ENCODE measurements at regions not wholly inside any gene's neighbourhood (a gene's known extent, or its start where the extent isn't known, plus 50 kb on each side); places are given as distances from the start of the nearest gene placed in this dataset.

DNA sequence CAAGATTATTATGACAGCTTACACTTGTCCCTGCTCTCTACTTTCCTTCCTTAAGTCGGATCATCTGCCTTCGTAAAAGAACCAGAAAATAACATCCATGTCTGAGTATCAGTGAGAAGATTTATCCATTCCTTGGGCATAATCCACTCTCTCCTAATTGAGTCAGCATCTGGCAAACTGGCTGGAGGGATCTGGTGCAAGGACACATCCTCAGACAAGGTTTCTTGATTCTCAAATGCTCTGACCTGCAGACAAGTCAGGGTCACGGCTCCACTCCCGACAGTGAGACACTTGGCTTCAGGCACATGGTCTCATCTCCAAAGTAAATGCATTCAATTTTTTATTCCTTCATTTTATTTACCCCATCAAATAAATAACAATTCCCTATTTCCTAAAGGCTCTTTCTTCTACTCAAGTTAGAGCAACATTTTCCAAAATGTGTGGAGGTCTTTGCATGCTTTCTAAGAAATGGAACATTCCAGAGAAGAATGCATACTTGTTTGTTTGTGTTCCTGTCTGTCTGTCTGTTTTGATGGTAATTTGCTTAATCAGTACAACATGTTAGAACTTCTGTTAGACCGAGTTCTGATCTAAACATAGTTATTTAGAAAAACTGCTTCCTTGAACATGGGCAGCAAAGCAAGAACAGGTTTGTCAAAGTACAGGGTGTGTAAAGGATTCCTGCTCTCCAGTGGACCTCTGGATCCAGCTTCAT, 246.9 kb downstream of the IRS1 start:
- DNase-seq (ENCODE audit: low read depth): no peak
- no peak overlapping the region for H3K4me3 ChIP-seq (ENCODE audit: control insufficient read depth, low read depth, low read length)
- TF ChIP-seq, protein P1, sequence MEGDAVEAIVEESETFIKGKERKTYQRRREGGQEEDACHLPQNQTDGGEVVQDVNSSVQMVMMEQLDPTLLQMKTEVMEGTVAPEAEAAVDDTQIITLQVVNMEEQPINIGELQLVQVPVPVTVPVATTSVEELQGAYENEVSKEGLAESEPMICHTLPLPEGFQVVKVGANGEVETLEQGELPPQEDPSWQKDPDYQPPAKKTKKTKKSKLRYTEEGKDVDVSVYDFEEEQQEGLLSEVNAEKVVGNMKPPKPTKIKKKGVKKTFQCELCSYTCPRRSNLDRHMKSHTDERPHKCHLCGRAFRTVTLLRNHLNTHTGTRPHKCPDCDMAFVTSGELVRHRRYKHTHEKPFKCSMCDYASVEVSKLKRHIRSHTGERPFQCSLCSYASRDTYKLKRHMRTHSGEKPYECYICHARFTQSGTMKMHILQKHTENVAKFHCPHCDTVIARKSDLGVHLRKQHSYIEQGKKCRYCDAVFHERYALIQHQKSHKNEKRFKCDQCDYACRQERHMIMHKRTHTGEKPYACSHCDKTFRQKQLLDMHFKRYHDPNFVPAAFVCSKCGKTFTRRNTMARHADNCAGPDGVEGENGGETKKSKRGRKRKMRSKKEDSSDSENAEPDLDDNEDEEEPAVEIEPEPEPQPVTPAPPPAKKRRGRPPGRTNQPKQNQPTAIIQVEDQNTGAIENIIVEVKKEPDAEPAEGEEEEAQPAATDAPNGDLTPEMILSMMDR (conservative IDR thresholded peaks at IDR 0.05; ENCODE audit: control insufficient read depth, insufficient read depth, low read depth, low read length): no peak

DNA sequence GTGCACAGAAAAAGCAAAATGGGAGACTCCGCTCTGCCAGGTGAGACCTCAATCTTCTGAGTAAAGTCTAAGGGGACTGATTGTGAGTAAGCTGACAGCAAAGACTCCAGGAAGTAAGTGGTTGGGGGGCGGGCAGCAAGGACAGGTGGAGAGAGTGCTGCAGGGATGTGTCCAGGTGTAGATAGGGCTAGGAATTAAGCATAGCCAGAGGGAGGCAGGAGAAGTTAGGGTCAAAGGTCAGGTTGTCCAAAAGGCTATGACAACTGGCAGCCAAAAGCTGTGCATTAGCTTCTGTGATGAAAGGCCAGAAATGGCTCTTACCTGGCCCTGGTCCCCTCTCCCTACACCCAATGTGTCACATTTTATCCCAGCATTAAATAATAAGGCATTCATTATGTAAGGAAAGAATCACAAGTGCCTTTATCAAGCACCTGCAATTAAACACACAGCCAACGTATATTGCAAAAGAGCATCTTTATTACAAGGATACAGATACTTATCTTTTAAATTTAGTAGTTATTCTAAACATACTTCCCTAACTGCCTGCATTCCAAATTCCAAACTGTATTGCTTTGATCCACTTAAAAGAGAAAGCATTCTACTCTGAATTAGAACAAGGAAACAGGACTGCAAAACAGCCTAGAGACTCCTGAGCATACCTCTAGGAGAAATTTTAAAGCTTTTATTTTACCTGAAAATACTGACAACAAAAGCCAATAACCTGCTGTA, 247.9 kb downstream of the IRS1 start:
- H3K4me3 ChIP-seq (ENCODE audit: control insufficient read depth, low read depth, low read length): no peak overlapping the region
- DNase-seq (ENCODE audit: low read depth): no peak
- TF ChIP-seq, protein P1 (conservative IDR thresholded peaks at IDR 0.05; ENCODE audit: control insufficient read depth, insufficient read depth, low read depth, low read length): no peak

DNA sequence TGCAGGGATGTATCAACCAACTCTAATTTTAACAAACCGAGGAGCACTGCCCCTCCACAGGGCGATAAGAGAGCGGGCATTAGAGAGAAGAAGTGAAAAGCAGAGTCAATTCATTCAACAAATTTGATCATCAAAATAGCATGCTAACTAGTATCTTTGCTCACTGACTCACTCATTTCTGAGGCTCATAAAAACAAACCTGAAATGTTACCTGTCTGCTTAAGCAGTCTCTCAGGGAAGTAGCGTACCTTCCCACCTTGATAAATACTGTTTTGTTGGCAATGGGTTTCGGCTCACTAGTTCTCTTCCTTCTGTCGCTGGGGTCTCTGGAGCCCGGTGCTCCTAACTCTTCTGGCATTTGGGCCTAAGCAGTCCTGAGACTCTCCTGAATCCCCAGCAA, 248.8 kb downstream of the IRS1 start:
- no peak overlapping the region for H3K4me3 ChIP-seq (ENCODE audit: control insufficient read depth, low read depth, low read length)

DNA sequence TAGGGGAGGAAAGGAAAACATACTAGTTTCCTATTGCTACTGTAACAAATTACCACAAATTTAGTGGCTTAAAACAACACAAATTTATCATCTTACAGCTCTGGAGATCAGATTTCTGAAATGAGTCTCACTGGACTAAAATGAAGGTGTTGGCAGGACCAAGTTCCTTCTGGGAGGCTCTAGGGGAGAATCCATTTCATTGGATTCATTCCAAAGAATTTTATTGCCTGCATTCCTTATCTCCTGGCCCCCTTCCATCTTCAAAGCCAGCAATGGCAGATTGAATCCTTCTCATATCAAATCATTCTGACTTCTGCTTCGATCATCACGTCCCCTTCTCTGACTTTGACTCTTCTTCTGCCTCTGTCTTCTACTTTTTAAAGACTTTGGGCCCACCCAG, 250.9 kb downstream of the IRS1 start:
- no peak overlapping the region for H3K4me3 ChIP-seq (ENCODE audit: control insufficient read depth, low read depth, low read length)
- no peak for DNase-seq (ENCODE audit: low read depth)
- TF ChIP-seq, protein P1 (conservative IDR thresholded peaks at IDR 0.05; ENCODE audit: control insufficient read depth, insufficient read depth, low read depth, low read length): no peak

More for the DNA sequence above, 248.8 kb downstream of the IRS1 start:
- DNase-seq (ENCODE audit: low read depth): no peak
- TF ChIP-seq, protein P1 (conservative IDR thresholded peaks at IDR 0.05; ENCODE audit: control insufficient read depth, insufficient read depth, low read depth, low read length): no peak

DNA sequence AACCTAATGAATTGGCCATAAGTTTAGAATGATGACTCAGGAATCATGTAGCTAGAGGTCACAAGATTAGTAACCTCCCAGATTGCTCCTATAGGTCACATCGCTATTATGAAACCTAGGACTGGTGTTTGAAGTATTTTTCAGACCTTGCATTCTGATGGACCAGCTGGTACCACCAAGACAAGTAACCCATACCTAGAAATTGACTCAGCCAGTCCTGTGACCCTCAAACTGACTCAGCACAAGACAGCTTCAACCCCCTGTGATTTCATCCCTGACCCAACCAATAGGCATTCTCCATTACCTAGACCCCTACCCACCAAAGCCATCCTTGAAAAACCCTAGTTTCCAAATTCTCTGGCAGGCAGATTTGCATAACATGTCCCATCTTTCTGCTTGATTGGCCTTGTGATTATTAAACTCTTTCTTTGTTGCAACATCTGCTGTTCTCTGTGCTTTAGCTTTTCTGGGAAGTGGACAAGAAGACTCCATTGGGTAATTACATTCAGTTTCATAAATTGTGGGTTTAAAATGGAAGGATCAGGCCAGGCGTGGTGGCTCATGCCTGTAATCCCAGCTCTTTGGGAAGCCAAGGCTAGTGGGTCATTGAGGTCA, 254.9 kb downstream of the IRS1 start:
- DNase-seq (ENCODE audit: low read depth): peak; percentile 49
- TF ChIP-seq, protein P1 (conservative IDR thresholded peaks at IDR 0.05; ENCODE audit: control insufficient read depth, insufficient read depth, low read depth, low read length): no peak
- H3K4me3 ChIP-seq (ENCODE audit: control insufficient read depth, low read depth, low read length): no peak overlapping the region

DNA sequence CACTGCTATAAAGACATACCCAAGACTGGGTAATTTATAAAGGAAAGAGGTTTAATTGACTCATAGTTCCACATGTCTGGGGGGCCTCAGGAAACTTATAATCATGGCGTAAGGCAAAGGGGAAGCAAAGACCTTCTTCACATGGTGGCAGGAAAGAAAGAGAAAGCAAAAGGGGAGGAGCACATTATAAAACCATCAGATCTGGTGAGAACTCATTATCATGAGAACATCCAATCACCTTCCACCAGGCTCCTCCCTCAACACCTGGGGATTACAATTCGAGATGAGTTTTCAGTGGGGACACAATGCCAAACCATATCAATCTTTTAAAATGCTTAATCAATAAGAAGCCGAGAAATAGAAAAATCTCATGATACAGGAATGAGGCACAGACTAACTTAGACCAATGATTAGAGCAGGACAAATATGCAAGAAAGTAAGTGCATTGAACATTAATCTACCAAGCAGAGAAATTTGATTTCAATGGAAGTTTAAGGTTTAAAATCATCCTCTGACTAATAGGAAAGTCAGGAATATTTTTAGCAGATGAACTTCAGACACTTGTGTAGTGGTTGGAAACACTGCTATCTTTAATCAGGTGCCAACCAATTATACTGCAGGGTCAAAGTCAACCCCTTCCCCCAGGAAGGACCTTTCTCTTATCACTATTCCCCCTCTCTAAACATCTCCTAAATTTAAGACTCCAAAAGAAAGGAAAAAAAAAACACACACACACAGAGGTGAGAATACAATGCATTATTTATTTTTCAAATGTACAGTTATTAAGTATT, 259.2 kb downstream of the IRS1 start:
- no peak for DNase-seq (ENCODE audit: low read depth)
- TF ChIP-seq, protein P1 (conservative IDR thresholded peaks at IDR 0.05; ENCODE audit: control insufficient read depth, insufficient read depth, low read depth, low read length): no peak
- no peak overlapping the region for H3K4me3 ChIP-seq (ENCODE audit: control insufficient read depth, low read depth, low read length)
